ENCODE measurements at regions not wholly inside any gene's neighbourhood (a gene's known extent, or its start where the extent isn't known, plus 50 kb on each side); places are given as distances from the start of the nearest gene placed in this dataset.
A peak's percentile ranks its signal among the peaks of the same experiment; 100 is the strongest.

- DNase-seq (ENCODE audit: low read depth), result no peak
These were observed 156.5 kb upstream of the MYL2 start for GRCh38 chr12:111076611-111077451.

GRCh38 chr12:111076199-111076598 is 155.8 kb upstream of the MYL2 start:
- DNase-seq (ENCODE audit: low read depth), result no peak

- DNase-seq (ENCODE audit: low read depth), result no peak
These were observed 154.6 kb upstream of the MYL2 start for GRCh38 chr12:111074965-111075364.

GRCh38 chr12:111074559-111074958 is 154.2 kb upstream of the MYL2 start:
- no peak for DNase-seq (ENCODE audit: low read depth)

DNA sequence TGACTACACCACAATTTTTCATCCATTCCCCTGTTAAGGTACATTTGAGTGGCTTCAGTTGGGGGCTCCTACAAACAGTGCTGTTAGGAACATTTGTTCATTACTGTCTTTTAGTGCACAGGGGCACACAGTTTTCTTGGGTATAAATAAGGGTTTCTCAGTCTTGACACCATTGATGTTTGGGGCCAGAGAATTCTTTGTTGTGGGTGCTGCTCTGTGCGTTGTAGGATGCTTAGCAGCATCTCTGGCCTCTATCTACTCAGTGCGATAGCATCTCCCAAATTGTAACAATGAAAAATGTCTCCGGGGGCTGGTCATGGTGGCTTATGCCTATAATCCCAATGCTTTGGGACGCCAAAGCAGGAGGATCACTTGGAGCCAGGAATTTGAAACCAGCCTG is 153.0 kb upstream of the MYL2 start:
- no peak for DNase-seq (ENCODE audit: low read depth)

- DNase-seq (ENCODE audit: low read depth), result no peak
These were observed 151.9 kb upstream of the MYL2 start for GRCh38 chr12:111072299-111072698.

- no peak for DNase-seq (ENCODE audit: low read depth)
These were observed 149.5 kb upstream of the MYL2 start for GRCh38 chr12:111069886-111070285.

DNA sequence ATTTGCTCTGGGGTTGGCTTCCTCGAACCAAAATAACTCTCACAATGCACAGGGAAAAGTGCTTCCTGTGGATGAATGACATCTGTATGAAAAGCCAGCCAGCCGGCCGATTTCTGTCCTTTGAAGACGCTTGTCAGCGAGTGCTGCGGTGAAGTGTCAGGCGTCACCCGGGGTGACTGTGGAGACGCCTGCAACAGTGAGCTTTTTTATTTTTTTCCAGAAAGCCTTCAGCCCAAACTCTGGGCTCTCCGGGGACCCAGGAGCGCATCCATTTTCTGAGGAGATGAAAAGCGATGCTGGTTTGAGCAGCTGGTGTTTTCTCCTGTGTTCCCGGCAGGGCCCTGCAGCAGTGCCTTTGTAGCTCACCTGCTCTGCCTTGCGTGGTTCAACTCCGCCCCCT is 147.9 kb upstream of the MYL2 start:
- DNase-seq (ENCODE audit: low read depth), result no peak

DNA sequence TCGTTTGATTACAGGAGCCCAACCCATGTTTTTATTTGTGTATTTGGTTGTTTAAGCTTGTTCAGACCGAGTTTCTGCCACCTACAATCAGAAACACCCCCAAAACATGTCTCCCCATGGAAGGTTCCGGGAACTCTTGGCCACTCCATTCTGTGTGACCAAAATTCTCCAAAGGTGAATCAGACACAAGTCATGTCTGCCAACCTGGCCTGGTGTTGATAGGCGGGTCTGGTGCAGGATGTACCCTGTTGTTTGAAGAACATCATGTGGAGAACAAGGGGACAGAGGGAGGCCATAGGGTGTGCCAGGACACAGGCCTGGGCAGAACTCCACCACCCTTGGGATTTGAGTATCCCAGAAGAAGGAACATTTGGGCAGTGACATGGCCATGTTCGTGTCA is 147.1 kb upstream of the MYL2 start:
- no peak for DNase-seq (ENCODE audit: low read depth)

DNA sequence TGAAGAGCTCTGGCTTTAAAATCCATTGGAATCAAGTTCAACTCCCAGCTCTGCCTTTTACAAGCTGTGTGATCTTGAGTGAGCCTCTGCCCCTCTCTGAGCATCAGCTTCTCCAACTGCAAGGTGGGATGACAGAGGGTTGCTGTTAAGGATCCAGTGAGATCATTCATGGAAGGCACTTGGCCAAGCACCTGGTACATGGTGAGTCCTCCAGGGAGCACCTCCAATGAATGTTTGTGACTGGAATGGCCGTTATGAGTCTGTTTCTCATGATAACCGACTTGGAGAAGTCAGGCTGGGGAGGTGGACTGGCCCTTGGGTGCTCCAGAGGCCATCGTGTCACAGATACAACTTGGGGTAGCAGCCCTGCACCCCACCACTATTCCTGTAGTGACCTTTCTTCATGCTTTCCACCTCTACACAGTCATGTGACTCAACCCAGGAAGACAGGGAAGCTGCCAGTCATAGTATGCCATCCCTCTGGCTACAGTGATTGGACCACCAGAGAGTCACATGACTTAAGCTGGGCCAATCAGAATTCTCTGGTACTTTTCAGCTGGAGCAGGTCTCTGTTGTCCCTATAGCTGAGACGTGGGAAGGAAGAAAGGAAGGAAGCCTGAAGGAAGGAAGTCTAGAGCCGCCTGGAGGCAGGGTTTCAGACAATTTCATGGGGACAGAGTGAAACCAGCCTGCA is 146.5 kb upstream of the MYL2 start:
- peak; percentile 8 for DNase-seq (ENCODE audit: low read depth)

DNA sequence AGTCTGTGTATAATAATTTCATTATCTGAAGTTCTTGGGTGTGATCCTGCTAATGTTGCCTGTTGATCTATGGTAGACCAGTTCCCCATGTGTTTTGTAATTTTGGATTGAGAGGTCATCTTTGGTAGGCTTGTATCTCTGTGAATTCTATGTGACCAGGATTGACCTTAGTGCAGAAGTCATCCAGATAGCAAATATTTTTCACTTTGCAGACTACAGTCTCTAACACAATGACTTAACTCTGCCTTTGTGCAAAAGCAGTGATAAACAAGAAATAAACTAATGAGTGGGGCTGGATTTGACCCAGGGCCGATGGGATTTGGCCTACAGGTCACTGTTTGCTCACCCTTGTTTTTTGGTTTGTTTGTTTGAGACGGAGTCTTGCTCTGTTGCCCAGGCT is 144.6 kb upstream of the MYL2 start:
- no peak for DNase-seq (ENCODE audit: low read depth)

DNA sequence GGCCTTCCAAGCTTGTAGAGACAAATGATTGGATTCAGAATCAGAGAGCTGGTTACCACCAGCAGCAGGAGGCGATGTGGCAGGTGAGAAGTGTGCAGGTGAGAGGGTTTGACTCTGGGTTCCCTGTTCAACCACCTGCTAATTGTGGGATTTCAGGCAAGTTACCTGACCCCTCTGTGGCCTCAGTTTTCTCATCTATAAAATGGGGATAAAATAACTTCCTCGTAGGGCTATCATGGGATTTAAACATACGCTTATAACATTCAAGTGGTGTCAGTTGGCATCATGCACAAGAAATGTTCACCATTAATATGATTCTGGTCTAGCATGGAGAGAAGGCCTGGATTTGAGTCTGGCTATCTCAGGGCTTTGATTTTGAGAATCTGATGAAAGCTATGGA is 143.8 kb upstream of the MYL2 start:
- DNase-seq (ENCODE audit: low read depth), result no peak

DNA sequence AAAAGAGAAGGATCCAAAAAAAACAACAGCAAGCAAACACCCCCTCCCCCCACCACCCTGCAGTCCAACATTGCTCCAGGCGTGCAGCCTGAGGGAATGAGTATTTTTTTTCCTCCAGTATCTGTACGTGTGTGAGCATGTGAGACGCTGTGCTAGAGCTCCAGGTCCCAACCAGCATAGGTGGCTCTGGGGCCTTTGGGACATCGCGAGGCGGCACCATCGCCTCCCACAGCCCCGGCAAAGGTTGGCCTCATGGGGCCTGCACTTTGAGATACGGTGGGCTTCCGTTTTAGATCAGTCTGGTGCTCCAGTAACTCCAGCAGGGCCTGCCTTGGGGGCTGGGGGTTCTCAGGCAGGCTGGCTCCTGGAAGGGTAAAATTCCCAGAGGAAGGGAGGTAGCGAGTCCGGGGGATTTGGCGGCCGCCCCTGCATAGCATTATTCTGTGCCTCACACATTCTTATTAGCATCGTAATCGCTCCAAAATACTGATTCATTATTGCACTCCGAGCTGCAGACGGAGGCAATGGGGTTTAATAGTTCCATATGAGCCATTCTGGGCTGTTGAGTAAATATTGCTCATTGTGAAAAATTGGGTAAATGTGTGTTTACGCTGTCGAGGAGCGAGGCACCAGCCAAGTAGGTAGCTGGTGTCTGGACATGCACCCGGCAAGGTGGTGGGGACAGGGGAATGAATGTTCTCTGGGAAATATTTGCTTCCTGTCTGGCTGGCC is 143.1 kb upstream of the MYL2 start:
- DNase-seq (ENCODE audit: low read depth), result no peak

DNA sequence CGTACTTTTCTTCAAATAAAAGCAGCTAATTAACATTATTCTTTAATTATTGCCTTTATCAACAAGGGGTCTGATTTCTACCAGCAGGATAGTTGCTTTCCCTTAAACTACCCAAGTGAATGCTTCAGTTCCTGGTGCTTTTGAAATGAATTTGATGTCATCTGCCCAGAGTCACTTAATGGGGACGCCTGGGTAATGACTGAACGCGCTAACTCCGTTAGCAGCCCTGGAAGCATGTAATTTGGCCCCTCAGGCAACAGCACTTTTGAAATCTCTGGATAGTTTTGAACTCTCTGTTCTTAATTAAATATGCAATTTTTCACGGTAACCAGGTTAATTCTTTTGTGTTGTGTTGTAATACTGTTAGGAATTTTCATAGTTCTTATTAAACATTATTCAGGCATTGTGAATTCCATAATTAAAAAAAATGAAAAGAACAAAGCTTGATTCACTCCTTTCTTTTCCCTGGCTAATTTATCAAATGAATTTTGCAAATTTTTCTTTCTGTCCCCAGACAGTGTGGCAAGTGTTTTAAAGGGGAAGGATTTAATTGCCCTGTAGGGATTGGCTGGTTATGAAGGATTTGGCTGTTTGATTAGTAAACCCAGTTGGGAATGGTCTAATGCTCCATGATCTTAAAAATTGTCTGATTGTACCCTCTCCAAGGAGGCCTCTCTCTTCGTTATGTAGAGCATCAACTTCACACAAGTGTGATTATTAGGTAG is 137.5 kb upstream of the MYL2 start:
- DNase-seq (ENCODE audit: low read depth), result no peak

- no peak for DNase-seq (ENCODE audit: low read depth)
These were observed 136.5 kb upstream of the MYL2 start for GRCh38 chr12:111056618-111057521.

GRCh38 chr12:111055181-111055880 is 135.0 kb upstream of the MYL2 start:
- no peak for DNase-seq (ENCODE audit: low read depth)

GRCh38 chr12:111048991-111049390 is 128.6 kb upstream of the MYL2 start:
- DNase-seq (ENCODE audit: low read depth), result no peak

DNA sequence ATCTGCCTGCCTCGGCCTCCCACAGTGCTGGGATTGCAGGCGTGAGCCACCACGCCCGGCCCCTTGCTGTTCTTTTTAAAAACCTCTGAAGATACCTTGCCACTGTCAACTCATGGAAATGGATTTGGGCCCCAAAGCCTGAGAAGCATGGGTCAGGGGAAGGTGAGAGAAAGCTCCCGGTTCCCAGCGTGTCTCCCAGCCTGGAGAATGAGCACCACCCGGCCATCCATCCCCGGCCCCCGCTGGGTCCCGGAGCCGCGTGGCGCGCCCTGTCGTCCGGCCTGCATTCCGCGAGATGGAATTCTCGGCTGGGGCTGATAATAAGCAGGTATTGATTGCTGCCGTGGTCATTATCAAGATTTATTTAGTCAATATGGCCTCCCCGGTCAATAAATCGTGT is 126.5 kb upstream of the MYL2 start:
- DNase-seq (ENCODE audit: low read depth), result no peak

DNA sequence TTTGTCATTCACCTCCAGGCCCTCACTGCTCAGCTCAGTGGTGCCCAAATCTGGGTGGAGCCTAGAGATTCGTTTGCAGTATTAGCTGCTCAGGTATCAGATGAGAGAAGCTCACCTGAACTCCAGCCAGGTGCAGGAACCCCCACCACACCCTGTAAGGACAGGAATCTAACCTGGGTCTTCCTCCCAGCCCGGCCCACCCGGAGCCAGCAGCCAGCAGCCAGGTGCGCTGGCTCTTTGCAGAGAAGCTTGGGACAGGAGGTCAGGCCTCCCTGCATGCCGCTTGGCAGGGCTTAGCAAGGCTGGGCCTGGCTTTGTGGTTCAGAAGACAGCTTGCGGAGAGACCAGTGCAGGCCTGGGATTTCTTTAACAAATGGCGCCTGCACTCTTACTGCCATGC is 125.6 kb upstream of the MYL2 start:
- no peak for DNase-seq (ENCODE audit: low read depth)

GRCh38 chr12:111041091-111041490 is 120.7 kb upstream of the MYL2 start:
- no peak for DNase-seq (ENCODE audit: low read depth)

All from RPMI7951 (cell line).